ENCODE measurements at regions not wholly inside any gene's neighbourhood (a gene's known extent, or its start where the extent isn't known, plus 50 kb on each side); places are given as distances from the start of the nearest gene placed in this dataset.

- no peaks in the 10 kb centered on the region for H3K9me3 ChIP-seq
- no peak overlapping the region for H3K27ac ChIP-seq
- TF ChIP-seq CTCF (IDR thresholded peaks at IDR 0.05) (no peak), POLR2A (IDR thresholded peaks at IDR 0.05) (no peak)
- H3K36me3 ChIP-seq (ENCODE audit: low read depth, missing control alignments): no peaks in the 10 kb centered on the region
- H3K4me3 ChIP-seq: no peak overlapping the region
- no peak for DNase-seq
- WGBS, 2 donors: 88 to 90% methylated on average over 6 of the region's 6 CpGs
- no peaks in the 10 kb centered on the region for H3K27me3 ChIP-seq
- H3K4me1 ChIP-seq: no peaks in the 10 kb centered on the region
- intact Hi-C loops (cut with DNase I; ENCODE audit: low total_unique reads): no loop called here
Measured at GRCh38 chr1:4312024-4312423, 342.4 kb upstream of the AJAP1 start.

GRCh38 chr1:4315202-4315601 lies 339.2 kb upstream of the AJAP1 start:
- Histone ChIP-seq H3K9me3 (no peaks in the 10 kb centered on the region), H3K27me3 (no peaks in the 10 kb centered on the region), H3K27ac (no peak overlapping the region), H3K36me3 (ENCODE audit: low read depth, missing control alignments) (no peaks in the 10 kb centered on the region), H3K4me3 (no peak overlapping the region), H3K4me1 (no peaks in the 10 kb centered on the region)
- WGBS, 2 donors: 62 to 66% methylated on average over 4 of the region's 4 CpGs
- TF ChIP-seq POLR2A (IDR thresholded peaks at IDR 0.05) (no peak), CTCF (IDR thresholded peaks at IDR 0.05) (no peak)
- no peak for DNase-seq
- intact Hi-C loops (cut with DNase I; ENCODE audit: low total_unique reads): no loop called here

GRCh38 chr1:4317207-4317606 lies 337.2 kb upstream of the AJAP1 start:
- H3K4me1 ChIP-seq: no peaks in the 10 kb centered on the region
- intact Hi-C loops (cut with DNase I; ENCODE audit: low total_unique reads): no loop called here
- no peak overlapping the region for H3K4me3 ChIP-seq
- no peak for DNase-seq
- no peak for TF ChIP-seq CTCF (IDR thresholded peaks at IDR 0.05)
- no peak for TF ChIP-seq POLR2A (IDR thresholded peaks at IDR 0.05)
- no peaks in the 10 kb centered on the region for H3K36me3 ChIP-seq (ENCODE audit: low read depth, missing control alignments)
- WGBS, 2 donors: 78 to 79% methylated on average over 4 to 6 of the region's 6 CpGs
- no peak overlapping the region for H3K27ac ChIP-seq
- no peaks in the 10 kb centered on the region for H3K27me3 ChIP-seq
- no peaks in the 10 kb centered on the region for H3K9me3 ChIP-seq

- H3K4me3 ChIP-seq: no peak overlapping the region
- H3K27ac ChIP-seq: no peak overlapping the region
- H3K27me3 ChIP-seq: no peaks in the 10 kb centered on the region
- intact Hi-C loops (cut with DNase I; ENCODE audit: low total_unique reads): no loop called here
- no peak for DNase-seq
- TF ChIP-seq POLR2A (IDR thresholded peaks at IDR 0.05): no peak
- no peak for TF ChIP-seq CTCF (IDR thresholded peaks at IDR 0.05)
- no peaks in the 10 kb centered on the region for H3K36me3 ChIP-seq (ENCODE audit: low read depth, missing control alignments)
- WGBS, 2 donors: 84 to 92% methylated on average over 7 to 8 of the region's 8 CpGs
- H3K9me3 ChIP-seq: no peaks in the 10 kb centered on the region
- no peaks in the 10 kb centered on the region for H3K4me1 ChIP-seq
Measured at GRCh38 chr1:4318720-4319119, 335.7 kb upstream of the AJAP1 start.

GRCh38 chr1:4319496-4319895 lies 334.9 kb upstream of the AJAP1 start:
- TF ChIP-seq CTCF (IDR thresholded peaks at IDR 0.05) (no peak), POLR2A (IDR thresholded peaks at IDR 0.05) (no peak)
- H3K4me3 ChIP-seq: no peak overlapping the region
- H3K36me3 ChIP-seq (ENCODE audit: low read depth, missing control alignments): no peaks in the 10 kb centered on the region
- H3K27ac ChIP-seq: no peak overlapping the region
- H3K27me3 ChIP-seq: no peaks in the 10 kb centered on the region
- WGBS, 2 donors: 55 to 68% methylated on average over 2 of the region's 2 CpGs
- intact Hi-C loops (cut with DNase I; ENCODE audit: low total_unique reads): no loop called here
- DNase-seq: no peak
- no peaks in the 10 kb centered on the region for H3K4me1 ChIP-seq
- no peaks in the 10 kb centered on the region for H3K9me3 ChIP-seq
